ENCODE measurements at regions not wholly inside any gene's neighbourhood (a gene's known extent, or its start where the extent isn't known, plus 50 kb on each side); places are given as distances from the start of the nearest gene placed in this dataset.

- TF ChIP-seq HNF4G (IDR thresholded peaks at IDR 0.05) (no peak), FOXA2 (IDR thresholded peaks at IDR 0.05) (no peak), CTCF (IDR thresholded peaks at IDR 0.05; ENCODE audit: low read depth, low read length, missing input control) (no peak)
- TF ChIP-seq, protein P1, sequence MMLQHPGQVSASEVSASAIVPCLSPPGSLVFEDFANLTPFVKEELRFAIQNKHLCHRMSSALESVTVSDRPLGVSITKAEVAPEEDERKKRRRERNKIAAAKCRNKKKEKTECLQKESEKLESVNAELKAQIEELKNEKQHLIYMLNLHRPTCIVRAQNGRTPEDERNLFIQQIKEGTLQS (IDR thresholded peaks at IDR 0.05) = no peak
- H3K27ac ChIP-seq (ENCODE audit: low read depth in 1 of 2, low read length in 2 of 2) = no peak overlapping the region
- WGBS = 94% methylated on average over 2 of the region's 2 CpGs
Measured at GRCh38 chr14:71551291-71551950, 380.8 kb upstream of the RGS6 start.

DNA sequence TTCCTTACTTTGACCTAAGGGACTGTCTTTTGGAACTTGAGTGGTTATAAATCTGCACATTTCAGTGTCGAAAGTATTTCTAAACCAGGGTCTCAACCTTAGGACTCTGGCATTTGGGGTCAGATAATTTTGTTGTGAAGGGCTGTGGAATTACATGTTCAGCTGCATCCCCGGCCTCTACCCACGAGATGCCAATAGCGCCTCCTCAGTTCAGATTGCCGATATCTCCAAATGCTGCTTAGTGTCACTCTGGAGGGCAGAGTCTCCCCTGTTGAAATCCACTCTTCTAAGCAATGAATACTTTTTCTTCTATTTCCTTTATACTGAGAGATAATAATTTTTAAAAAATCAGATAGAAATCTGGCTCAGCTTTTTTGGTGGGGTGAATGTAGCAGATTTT lies 379.4 kb upstream of the RGS6 start:
- peaks cover 0 to 11% (median under 1%) of the 10 kb centered on the region in 4 donors for H3K4me1 ChIP-seq (ENCODE audit: control insufficient read depth in 4 of 4, insufficient read depth in 4 of 4, low read length in 3 of 4)
- no peaks in the 10 kb centered on the region for H3K9me3 ChIP-seq (ENCODE audit: control insufficient read depth in 4 of 4, low read length in 3 of 4)
- H3K36me3 ChIP-seq (ENCODE audit: control insufficient read depth in 4 of 4, insufficient read depth in 3 of 4, low read depth in 1 of 4, low read length in 3 of 4) = no peaks in the 10 kb centered on the region
- TF ChIP-seq YY1 (IDR thresholded peaks at IDR 0.05) = no peak
- no peak for TF ChIP-seq GABPA (IDR thresholded peaks at IDR 0.05 in 1 of 2, conservative IDR thresholded peaks at IDR 0.05 in 1 of 2)
- TF ChIP-seq, protein P2, sequence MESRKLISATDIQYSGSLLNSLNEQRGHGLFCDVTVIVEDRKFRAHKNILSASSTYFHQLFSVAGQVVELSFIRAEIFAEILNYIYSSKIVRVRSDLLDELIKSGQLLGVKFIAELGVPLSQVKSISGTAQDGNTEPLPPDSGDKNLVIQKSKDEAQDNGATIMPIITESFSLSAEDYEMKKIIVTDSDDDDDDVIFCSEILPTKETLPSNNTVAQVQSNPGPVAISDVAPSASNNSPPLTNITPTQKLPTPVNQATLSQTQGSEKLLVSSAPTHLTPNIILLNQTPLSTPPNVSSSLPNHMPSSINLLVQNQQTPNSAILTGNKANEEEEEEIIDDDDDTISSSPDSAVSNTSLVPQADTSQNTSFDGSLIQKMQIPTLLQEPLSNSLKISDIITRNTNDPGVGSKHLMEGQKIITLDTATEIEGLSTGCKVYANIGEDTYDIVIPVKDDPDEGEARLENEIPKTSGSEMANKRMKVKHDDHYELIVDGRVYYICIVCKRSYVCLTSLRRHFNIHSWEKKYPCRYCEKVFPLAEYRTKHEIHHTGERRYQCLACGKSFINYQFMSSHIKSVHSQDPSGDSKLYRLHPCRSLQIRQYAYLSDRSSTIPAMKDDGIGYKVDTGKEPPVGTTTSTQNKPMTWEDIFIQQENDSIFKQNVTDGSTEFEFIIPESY (IDR thresholded peaks at IDR 0.05) = no peak
- TF ChIP-seq FOXA1 (IDR thresholded peaks at IDR 0.05) = no peak
- no peak for TF ChIP-seq EGR1 (IDR thresholded peaks at IDR 0.05; ENCODE audit: low read depth in 2 of 2)
- TF ChIP-seq, protein P1 (IDR thresholded peaks at IDR 0.05) = no peak
- TF ChIP-seq JUND (IDR thresholded peaks at IDR 0.05) = no peak
- no peak for TF ChIP-seq HNF4A (conservative IDR thresholded peaks at IDR 0.05)
- TF ChIP-seq FOXA2 (IDR thresholded peaks at IDR 0.05) = no peak
- no peak for TF ChIP-seq HNF4G (IDR thresholded peaks at IDR 0.05)
- no peaks in the 10 kb centered on the region for H3K27me3 ChIP-seq (ENCODE audit: control insufficient read depth in 4 of 4, insufficient read depth in 4 of 4, low read length in 3 of 4)
- DNase-seq (ENCODE audit: low spot score) = no peak
- H3K4me3 ChIP-seq (ENCODE audit: low read depth in 1 of 3, low read length in 3 of 3) = no peak overlapping the region
- 95% methylated on average over 5 of the region's 5 CpGs for WGBS
- H3K27ac ChIP-seq (ENCODE audit: low read depth in 1 of 2, low read length in 2 of 2) = no peak overlapping the region
- H3K9ac ChIP-seq (ENCODE audit: low read depth in 1 of 2, low read length in 2 of 2) = no peak overlapping the region

More at GRCh38 chr14:71551291-71551950, 380.8 kb upstream of the RGS6 start:
- Histone ChIP-seq H3K4me3 (ENCODE audit: low read depth in 1 of 3, low read length in 3 of 3) (no peak overlapping the region), H3K36me3 (ENCODE audit: control insufficient read depth in 4 of 4, insufficient read depth in 3 of 4, low read depth in 1 of 4, low read length in 3 of 4) (no peaks in the 10 kb centered on the region), H3K4me1 (ENCODE audit: control insufficient read depth in 4 of 4, insufficient read depth in 4 of 4, low read length in 3 of 4) (peaks cover 0 to 11% (median under 1%) of the 10 kb centered on the region in 4 donors), H3K9ac (ENCODE audit: low read depth in 1 of 2, low read length in 2 of 2) (no peak overlapping the region), H3K9me3 (ENCODE audit: control insufficient read depth in 4 of 4, low read length in 3 of 4) (no peaks in the 10 kb centered on the region), H3K27me3 (ENCODE audit: control insufficient read depth in 4 of 4, insufficient read depth in 4 of 4, low read length in 3 of 4) (no peaks in the 10 kb centered on the region)
- DNase-seq (ENCODE audit: low spot score) = no peak

GRCh38 chr14:71553779-71554178 lies 378.4 kb upstream of the RGS6 start:
- no peaks in the 10 kb centered on the region for H3K27me3 ChIP-seq (ENCODE audit: control insufficient read depth in 4 of 4, insufficient read depth in 4 of 4, low read length in 3 of 4)
- no peak overlapping the region for H3K9ac ChIP-seq (ENCODE audit: low read depth in 1 of 2, low read length in 2 of 2)
- H3K4me1 ChIP-seq (ENCODE audit: control insufficient read depth in 4 of 4, insufficient read depth in 4 of 4, low read length in 3 of 4) = peaks cover 0 to 11% (median under 1%) of the 10 kb centered on the region in 4 donors
- no peak overlapping the region for H3K4me3 ChIP-seq (ENCODE audit: low read depth in 1 of 3, low read length in 3 of 3)
- peak overlapping the region; percentile 15 to 59 for H3K27ac ChIP-seq (ENCODE audit: low read depth in 1 of 2, low read length in 2 of 2)
- no peaks in the 10 kb centered on the region for H3K9me3 ChIP-seq (ENCODE audit: control insufficient read depth in 4 of 4, low read length in 3 of 4)
- 66% methylated on average over 3 of the region's 3 CpGs for WGBS
- TF ChIP-seq SP1 (IDR thresholded peaks at IDR 0.05) (peak; percentile 76), RXRA (IDR thresholded peaks at IDR 0.05) (peak; percentile 18 to 29), EGR1 (IDR thresholded peaks at IDR 0.05; ENCODE audit: low read depth in 2 of 2) (peak; percentile 21 to 70), FOXA1 (IDR thresholded peaks at IDR 0.05) (no peak), HNF4G (IDR thresholded peaks at IDR 0.05) (peak; percentile 86), RAD21 (IDR thresholded peaks at IDR 0.05) (peak in 1 of 2 donors; percentile 24), REST (IDR thresholded peaks at IDR 0.05) (no peak), FOXA2 (IDR thresholded peaks at IDR 0.05) (no peak), JUND (IDR thresholded peaks at IDR 0.05) (peak; percentile 67 to 79), HNF4A (conservative IDR thresholded peaks at IDR 0.05) (peak; percentile 95 to 96)
- DNase-seq (ENCODE audit: low spot score) = no peak
- H3K36me3 ChIP-seq (ENCODE audit: control insufficient read depth in 4 of 4, insufficient read depth in 3 of 4, low read depth in 1 of 4, low read length in 3 of 4) = no peaks in the 10 kb centered on the region
